ENCODE measurements at regions not wholly inside any gene's neighbourhood (a gene's known extent, or its start where the extent isn't known, plus 50 kb on each side); places are given as distances from the start of the nearest gene placed in this dataset.

DNA sequence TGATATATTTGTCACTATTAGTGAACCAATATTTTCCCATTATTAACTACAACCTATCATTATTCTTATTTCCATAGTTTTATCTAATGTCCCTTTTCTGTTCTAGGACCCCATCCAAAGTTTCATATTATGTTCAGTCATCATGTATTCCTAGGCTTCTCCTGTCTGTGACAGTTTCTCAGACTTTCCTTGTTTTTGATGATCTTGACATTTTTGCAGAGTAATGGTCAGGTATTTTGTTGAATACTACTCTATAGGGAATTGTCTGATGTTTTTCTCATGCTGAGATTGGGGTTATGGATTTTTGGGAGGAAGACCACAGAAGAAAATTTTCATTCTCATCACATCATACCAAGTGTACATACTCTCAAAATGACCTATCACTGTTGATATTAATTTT, 684.6 kb downstream of the PLCL1 start:
- no peak for DNase-seq

DNA sequence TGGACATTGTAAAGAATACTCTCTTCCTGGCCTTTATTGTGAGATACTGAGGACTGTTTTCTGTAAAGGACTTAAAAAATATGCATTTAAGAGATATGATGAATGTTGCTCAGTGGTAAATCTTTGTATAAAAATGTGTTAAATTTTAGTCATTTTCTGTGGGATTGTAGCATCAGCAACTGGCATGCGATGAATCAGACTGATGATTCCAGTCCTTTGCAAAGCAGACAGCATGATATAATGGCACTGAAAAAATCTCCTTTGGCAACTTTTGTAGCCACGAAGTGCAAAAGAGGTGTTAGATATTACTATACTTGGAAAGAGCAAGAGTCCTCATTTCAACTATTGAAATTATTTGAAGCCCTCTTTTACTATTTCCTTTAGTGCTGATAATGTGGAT, 678.7 kb downstream of the PLCL1 start:
- peak; percentile 4 for DNase-seq

- no peak for DNase-seq
Measured at GRCh38 chr2:198479065-198479464, 674.7 kb downstream of the PLCL1 start.

DNA sequence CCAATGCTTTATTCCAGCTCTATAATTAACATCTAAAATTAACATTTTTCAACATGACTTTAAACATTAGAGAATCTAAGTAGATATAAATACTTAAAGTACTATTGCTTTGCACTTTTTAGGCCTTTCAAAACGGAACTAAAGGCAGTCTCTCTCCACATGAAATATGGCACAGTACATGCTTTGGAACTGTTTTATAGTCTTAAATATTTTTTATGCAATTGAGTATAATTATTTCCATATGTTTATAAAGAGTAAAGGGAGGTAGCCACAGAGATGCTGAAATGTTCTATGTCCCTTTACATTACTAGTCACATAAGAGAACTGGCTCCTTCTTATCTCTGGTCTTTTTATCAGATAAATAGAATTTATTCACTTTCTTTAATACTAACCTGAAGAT, 674.0 kb downstream of the PLCL1 start:
- DNase-seq = no peak

- DNase-seq = no peak
Measured at GRCh38 chr2:198476007-198476406, 671.6 kb downstream of the PLCL1 start.

DNA sequence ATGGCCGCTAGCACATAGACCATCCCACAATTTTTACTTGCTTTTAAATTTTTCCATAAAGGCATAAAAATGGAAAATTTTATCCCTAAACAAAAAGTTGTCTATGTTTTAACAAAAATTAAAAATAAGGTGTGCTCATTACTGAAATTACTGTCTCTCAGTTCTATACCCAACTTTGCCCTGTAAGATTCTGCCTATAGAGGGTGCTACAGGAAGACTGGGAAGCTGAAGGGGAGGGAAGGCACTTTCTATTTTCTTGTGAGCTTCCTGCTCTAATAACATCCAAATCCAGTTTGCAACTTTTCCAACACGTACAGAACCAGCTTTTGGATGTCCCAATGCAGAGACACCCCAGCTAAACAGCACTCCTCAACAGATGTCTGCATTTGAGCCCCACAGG, 666.9 kb downstream of the PLCL1 start:
- no peak for DNase-seq

- DNase-seq = no peak
Measured at GRCh38 chr2:198468136-198468535, 663.7 kb downstream of the PLCL1 start.

GRCh38 chr2:198465970-198466369, 661.6 kb downstream of the PLCL1 start:
- no peak for DNase-seq

DNA sequence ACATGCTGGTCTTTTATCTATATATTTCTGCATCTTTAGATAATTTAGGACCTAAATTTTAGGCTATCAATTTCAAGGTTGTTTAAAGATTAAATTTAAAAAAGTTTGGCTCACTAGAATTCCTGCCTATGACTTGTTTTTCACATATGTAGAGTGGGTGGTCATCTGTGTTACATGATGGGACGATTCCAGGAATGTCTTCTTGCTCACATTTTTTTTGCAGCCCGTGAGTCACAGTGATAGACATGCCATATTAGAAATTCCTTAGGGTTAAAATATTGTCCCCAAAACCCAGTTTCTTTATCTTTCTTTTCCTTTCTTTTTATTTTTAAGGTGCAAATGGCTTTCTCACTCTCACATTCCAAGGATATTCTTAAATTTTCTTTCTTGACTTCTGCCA, 652.0 kb downstream of the PLCL1 start:
- DNase-seq = peak; percentile 52

DNA sequence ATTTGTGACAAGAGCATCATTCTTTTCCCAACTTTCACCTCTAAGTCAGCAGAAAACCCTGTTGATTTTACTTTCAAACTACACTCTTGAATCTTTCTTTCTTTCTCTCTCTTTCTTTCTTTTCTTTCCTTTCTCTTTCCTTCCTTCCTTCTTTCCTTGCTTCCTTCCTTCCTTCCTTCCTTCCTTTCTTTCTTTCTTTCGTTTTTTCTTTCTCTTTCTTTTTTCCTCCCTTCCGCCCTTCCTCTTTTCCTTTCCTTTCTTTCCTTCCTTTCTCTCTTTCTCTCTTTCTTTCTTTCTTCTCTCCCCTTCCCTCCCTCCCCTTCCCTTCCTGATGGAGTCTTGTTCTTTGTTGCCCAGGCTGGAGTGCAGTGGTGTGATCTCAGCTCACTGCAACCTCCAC, 649.5 kb downstream of the PLCL1 start:
- no peak for DNase-seq

GRCh38 chr2:198452327-198452726, 647.9 kb downstream of the PLCL1 start:
- DNase-seq = no peak

DNA sequence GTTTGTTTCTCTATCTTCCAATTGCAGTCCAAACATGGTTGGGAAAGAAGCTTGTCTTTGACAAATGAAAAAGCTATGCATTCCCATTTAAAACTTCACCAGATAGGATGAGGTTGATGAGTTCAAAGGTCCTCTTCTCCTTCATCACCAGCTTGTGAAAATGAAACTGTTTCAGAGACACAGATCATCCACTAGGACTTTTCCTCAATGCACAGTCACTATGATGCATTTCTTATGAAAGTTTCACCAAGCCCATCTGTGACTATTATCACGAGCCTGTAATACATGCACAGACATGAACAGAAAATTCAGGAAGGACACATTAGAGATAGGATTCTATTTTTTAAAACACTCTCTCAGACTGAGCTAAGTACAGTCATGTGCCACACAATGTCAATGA, 644.4 kb downstream of the PLCL1 start:
- no peak for DNase-seq

GRCh38 chr2:198444800-198445287, 640.5 kb downstream of the PLCL1 start:
- no peak for DNase-seq

DNA sequence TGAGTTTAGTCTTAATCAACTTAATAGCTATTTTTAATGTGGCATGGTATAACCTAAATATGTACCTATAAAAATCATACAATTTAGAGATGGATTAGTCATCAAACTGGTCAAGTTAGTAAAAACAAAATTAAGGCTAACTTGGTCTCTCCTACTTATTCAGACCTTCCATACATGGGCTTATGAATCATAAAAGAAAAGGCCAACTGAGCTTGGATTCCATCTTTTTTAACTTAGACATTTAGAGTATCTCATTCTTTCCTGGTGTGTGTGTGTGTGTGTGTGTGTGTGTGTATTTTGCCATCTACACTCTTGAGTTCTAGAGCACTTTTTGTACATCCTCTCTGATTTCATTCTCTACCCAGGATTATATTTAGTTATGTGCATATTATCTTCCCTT, 637.5 kb downstream of the PLCL1 start:
- no peak for DNase-seq

DNA sequence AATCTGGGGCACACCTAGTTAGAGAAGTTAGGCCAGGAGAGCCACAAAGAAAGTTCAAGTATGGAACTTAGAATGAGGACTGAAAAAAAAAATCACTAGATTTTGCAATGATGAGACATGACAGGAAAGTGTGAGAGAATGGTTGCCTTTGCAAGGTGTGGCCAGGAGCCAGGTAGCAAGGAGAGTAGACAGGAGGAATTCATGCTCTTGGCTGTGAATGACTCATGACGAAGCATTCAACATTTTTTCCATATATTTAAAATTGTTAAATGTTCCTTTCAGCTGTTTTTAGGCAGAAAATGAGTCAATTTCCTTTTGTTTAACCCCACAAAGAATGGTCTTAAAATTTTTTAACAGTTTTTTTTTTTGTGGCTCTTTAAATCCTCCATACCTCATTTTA, 636.9 kb downstream of the PLCL1 start:
- no peak for DNase-seq

DNA sequence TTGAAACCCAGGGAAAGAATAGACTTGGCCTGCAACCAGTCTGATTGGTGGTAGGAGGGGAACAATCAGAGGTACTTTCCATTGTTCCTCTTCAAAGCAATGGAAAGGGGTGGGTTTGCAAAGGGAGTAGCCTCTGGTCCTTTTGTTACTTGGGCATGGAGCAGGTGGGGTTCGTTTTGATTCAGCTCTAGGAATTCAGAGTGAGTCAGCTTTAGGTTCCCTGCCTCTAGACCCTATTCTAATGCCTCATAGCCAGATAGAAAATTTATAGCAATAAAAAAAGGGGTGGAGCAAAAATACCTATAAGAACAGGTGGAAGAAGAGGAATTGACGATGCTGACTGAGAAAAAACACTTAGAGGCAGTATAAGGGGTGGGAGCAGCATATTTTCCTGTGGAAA, 636.4 kb downstream of the PLCL1 start:
- no peak for DNase-seq

DNA sequence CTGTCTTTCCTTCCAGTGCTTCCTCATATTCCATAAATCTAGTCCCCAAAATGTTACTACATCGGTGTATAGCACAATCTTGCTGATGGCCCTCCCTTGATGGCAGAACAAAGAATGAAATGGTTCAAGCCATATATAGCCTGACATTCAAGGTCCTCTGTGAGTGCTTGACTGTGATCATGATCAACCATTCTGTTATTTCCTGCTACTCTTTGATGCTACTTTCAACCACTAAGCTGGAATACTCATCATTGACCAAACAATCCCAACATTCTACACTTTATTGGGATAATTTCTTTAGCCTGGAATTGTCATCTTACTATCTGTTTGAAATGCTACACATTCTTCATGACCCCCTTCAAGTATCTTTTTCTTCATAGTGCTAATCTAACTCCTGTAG, 633.9 kb downstream of the PLCL1 start:
- DNase-seq = no peak

DNA sequence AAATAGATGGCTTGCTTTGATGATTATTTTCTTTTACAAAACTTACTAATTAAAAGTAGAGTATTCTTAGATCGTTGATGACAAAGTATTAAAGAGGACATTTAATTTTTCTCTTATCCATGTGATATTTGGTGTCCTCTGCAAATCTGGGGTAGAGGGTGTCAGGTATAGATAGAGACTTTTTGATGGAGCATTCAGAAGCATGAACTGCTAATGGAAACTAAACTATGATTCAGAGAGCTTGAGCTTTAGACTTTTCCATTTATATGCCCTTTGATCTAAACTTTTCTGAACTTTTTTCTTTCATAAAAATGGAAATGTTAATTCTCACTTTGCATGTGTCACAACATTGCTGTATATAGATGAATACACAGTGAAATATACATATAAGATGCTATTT, 619.7 kb downstream of the PLCL1 start:
- DNase-seq = no peak

- DNase-seq = no peak
Measured at GRCh38 chr2:198417836-198418235, 613.4 kb downstream of the PLCL1 start.

DNA sequence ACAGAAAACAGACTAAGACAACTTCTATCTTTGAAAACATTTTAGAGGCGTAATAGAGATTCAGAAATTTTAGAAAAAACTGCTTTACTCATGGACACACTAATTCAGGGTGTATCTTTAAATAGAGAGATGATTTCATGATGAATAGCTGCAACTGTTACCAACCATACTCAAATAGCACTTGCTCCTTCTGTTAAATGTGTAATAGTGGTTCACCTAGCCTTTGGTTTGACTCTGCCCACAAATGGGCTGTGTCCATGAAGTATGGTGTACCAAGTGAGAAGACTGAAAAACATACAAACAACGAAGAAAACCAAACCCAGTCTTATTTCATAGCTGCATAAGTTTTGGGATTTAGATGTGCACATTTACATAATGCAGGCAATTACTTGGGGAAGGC, 610.6 kb downstream of the PLCL1 start:
- DNase-seq = no peak

- no peak for DNase-seq
Measured at GRCh38 chr2:198411936-198412335, 607.5 kb downstream of the PLCL1 start.

DNA sequence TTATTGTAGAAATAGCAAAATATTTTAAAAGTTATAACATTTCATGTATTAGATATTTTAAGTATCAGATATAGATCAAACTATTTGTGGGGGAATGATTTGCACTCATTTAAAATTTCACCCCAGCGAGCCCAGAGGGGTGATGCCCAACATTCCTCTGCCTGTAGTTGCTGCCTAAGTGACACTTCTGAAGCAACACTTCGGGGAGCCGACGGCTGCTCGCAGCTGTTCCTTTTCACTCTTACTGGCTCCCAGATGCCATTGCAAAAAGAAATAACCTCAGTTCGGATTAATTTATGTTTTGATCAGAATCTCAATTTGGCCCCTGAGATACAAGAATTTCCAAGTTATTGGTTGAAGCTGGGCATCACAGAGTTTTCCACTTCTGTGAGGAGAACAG, 603.8 kb downstream of the PLCL1 start:
- DNase-seq = no peak

- DNase-seq = no peak
Measured at GRCh38 chr2:198405311-198405710, 600.9 kb downstream of the PLCL1 start.

DNA sequence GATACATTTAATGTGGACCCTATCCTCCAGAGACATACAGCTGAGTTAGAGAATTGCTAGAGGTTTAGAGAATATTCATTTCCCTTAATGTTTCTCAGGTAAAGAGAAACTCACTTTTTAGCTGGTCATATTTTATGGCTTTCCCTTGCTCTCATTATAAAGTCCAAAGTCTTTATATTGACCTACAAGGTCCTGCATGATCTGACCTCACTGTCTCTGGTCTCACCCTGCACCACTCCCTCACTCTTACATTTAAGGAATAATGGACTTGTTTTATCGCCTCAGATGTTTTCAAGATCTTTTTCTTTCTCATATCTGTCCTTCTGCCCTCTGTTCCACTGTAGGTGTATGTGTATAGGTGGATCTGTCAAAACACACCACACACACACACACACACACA, 597.3 kb downstream of the PLCL1 start:
- DNase-seq = no peak

- DNase-seq = no peak
Measured at GRCh38 chr2:198400999-198401398, 596.6 kb downstream of the PLCL1 start.

- DNase-seq = no peak
Measured at GRCh38 chr2:198394208-198394607, 589.8 kb downstream of the PLCL1 start.

All from EL (cell line).